ENCODE measurements at regions not wholly inside any gene's neighbourhood (a gene's known extent, or its start where the extent isn't known, plus 50 kb on each side); places are given as distances from the start of the nearest gene placed in this dataset.

DNA sequence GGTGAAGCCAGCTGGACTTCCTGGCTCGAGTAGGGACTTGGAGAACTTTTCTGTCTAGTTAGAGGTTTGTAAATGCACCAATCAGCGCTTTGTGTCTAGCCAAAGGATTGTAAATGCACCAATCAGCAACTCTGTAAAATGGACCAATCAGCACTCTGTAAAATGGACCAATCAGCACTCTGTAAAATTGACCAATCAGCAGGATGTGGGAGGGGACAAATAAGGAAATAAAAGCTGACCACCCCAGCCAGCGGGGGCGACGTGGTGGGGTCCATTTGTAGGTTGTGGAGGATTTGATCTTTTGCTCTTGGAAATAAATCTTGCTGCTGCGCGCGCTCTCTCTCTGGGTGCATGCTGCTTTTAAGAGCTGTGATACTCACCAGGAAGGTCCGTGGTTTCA, 202.9 kb downstream of the MIAT start:
- Histone ChIP-seq H3K9me3 (no peaks in the 10 kb centered on the region), H3K4me3 (replicated peaks in 1 of 3) (no peak overlapping the region), H3K36me3 (no peaks in the 10 kb centered on the region), H3K4me1 (no peaks in the 10 kb centered on the region), H3K27ac (no peak overlapping the region), H3K27me3 (no peaks in the 10 kb centered on the region)
- intact Hi-C loops (cut with DNase I): no loop called here
- TF ChIP-seq, protein P1, sequence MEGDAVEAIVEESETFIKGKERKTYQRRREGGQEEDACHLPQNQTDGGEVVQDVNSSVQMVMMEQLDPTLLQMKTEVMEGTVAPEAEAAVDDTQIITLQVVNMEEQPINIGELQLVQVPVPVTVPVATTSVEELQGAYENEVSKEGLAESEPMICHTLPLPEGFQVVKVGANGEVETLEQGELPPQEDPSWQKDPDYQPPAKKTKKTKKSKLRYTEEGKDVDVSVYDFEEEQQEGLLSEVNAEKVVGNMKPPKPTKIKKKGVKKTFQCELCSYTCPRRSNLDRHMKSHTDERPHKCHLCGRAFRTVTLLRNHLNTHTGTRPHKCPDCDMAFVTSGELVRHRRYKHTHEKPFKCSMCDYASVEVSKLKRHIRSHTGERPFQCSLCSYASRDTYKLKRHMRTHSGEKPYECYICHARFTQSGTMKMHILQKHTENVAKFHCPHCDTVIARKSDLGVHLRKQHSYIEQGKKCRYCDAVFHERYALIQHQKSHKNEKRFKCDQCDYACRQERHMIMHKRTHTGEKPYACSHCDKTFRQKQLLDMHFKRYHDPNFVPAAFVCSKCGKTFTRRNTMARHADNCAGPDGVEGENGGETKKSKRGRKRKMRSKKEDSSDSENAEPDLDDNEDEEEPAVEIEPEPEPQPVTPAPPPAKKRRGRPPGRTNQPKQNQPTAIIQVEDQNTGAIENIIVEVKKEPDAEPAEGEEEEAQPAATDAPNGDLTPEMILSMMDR (IDR thresholded peaks at IDR 0.05): no peak
- TF ChIP-seq POLR2A (IDR thresholded peaks at IDR 0.05): no peak
- DNase-seq: no peak
- 94 to 96% methylated on average over 9 of the region's 9 CpGs for WGBS, 2 donors

GRCh38 chr22:26865021-26865420, 207.6 kb downstream of the MIAT start:
- no peak overlapping the region for H3K4me3 ChIP-seq (replicated peaks in 1 of 3)
- 95 to 98% methylated on average over 1 of the region's 1 CpG for WGBS, 2 donors
- TF ChIP-seq, protein P1 (IDR thresholded peaks at IDR 0.05): no peak
- no peak for TF ChIP-seq POLR2A (IDR thresholded peaks at IDR 0.05)
- H3K27ac ChIP-seq: no peak overlapping the region
- no peaks in the 10 kb centered on the region for H3K27me3 ChIP-seq
- H3K36me3 ChIP-seq: no peaks in the 10 kb centered on the region
- intact Hi-C loops (cut with DNase I): no loop called here
- no peak for DNase-seq
- no peaks in the 10 kb centered on the region for H3K4me1 ChIP-seq
- H3K9me3 ChIP-seq: no peaks in the 10 kb centered on the region

DNA sequence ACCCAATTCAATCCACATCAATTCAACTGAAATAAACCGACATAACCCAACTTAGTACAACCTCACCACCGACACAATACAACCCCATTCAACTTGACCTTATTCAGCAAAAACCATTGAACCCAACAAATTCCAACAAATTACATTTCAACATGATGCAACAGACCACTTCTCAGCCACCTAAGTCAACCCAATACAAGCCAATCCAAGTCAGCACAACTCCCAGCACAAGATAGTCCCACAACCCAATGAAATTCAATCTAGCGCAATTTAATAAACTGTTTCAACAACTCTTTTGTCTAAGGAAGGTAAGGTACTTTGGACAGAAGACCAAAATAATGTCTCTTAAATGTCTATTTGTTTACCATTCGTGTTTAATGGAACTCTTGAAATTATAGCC, 226.0 kb downstream of the MIAT start:
- H3K27ac ChIP-seq: no peak overlapping the region
- no peak for TF ChIP-seq POLR2A (IDR thresholded peaks at IDR 0.05)
- TF ChIP-seq, protein P1 (IDR thresholded peaks at IDR 0.05): no peak
- no peak for DNase-seq
- peaks cover 0 to 10% of the 10 kb centered on the region in 2 donors for H3K4me1 ChIP-seq
- H3K36me3 ChIP-seq: no peaks in the 10 kb centered on the region
- intact Hi-C loops (cut with DNase I): no loop called here
- no peak overlapping the region for H3K4me3 ChIP-seq (replicated peaks in 1 of 3)
- whole genome bisulfite sequencing, 2 donors: 90 to 92% methylated on average over 4 of the region's 4 CpGs
- no peaks in the 10 kb centered on the region for H3K27me3 ChIP-seq
- H3K9me3 ChIP-seq: no peaks in the 10 kb centered on the region

DNA sequence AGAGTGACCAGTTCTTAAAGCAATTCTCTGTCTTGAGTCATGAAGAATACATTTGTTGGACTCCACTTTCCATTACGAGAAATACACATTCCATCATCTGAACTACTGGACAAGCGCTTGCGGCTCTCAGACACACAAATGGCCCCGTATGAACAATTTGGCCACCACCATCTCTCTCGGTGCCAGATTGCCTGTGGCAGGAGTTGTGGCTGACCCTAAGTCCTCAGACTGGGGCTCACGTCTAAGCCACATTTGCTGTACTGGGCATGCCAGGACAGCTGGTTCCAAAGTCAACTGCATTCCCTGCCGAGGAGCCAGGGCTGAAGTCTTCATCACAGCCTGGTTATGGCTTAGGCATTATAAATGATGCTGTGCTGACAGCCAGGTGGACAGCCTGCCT, 227.5 kb downstream of the MIAT start:
- DNase-seq: no peak
- no peak overlapping the region for H3K4me3 ChIP-seq (replicated peaks in 1 of 3)
- peaks cover 0 to 10% of the 10 kb centered on the region in 2 donors for H3K4me1 ChIP-seq
- TF ChIP-seq, protein P1 (IDR thresholded peaks at IDR 0.05): no peak
- intact Hi-C loops (cut with DNase I): no loop called here
- H3K36me3 ChIP-seq: no peaks in the 10 kb centered on the region
- H3K27me3 ChIP-seq: no peaks in the 10 kb centered on the region
- 86 to 98% methylated on average over 6 to 7 of the region's 7 CpGs for WGBS, 2 donors
- no peak overlapping the region for H3K27ac ChIP-seq
- no peaks in the 10 kb centered on the region for H3K9me3 ChIP-seq

DNA sequence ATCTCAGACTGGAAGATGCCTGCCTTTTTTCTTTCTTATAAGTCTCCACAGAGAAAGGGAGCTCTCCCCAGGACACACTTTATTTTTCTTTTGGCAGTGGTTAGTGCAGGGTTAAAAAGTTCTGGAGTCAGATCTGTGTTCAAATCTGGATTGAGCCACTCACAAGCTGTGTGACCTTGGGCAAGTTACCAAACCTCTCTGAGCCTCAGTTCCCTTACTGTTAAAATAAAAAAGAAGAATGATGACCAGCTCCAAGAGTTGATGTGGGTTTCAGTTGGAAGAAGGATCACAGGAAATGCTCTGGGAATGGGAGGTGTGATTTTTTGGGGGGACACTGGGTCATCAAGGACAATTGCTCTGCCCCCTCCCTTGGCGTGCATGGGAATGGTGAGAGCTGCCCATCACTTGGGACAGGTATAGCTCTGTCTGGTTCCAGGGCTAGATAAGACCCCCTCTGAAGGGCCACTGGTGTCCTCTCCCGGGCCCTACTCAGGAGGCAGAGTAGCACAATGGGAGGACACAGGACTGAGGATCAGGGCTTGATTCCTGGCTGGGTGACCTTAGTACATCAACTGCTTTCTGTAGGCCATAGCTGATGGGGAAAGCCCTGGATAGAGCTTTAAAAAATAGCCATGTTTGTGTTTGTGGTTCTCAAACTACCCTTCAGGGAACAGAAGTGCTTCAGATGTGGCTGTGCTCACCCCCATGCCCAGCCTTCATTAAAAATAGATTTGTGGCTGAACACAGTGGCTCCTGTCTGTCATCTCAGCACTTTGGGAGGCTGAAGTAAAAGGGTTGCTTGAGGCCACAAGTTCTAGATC, 228.3 kb downstream of the MIAT start:
- Histone ChIP-seq H3K4me1 (peaks cover 0 to 10% of the 10 kb centered on the region in 2 donors), H3K27ac (no peak overlapping the region), H3K9me3 (no peaks in the 10 kb centered on the region), H3K4me3 (replicated peaks in 1 of 3) (no peak overlapping the region), H3K27me3 (no peaks in the 10 kb centered on the region), H3K36me3 (no peaks in the 10 kb centered on the region)
- DNase-seq: no peak
- TF ChIP-seq POLR2A (IDR thresholded peaks at IDR 0.05): no peak
- TF ChIP-seq, protein P1 (IDR thresholded peaks at IDR 0.05): no peak
- intact Hi-C loops (cut with DNase I): no loop called here
- 50 to 90% methylated on average over 1 to 2 of the region's 2 CpGs for WGBS, 2 donors
